ENCODE measurements at regions not wholly inside any gene's neighbourhood (a gene's known extent, or its start where the extent isn't known, plus 50 kb on each side); places are given as distances from the start of the nearest gene placed in this dataset.

DNA sequence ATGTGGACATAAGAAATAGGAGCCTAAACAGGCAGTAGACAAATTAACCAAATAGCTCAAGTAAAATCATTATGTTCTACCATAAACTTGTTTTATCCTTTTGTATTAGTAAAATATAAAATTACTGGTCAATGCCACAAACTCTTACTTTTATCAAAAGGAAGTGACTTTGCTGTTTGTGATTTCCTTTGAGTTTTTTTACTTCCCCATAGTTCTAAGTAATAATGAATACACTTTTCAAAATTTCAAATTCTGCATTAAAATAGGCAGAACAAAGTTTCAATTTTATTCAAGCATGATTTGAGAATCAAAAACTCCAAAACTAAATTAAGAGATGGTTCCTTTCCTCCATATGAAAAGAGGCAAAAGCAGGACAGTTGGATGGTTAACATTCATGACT lies 139.7 kb upstream of the ABCB5 start:
- no peak overlapping the region for H3K4me3 Mint-ChIP-seq
- H3K27ac ChIP-seq (ENCODE audit: low read length) = no peak overlapping the region
- TF ChIP-seq, protein P1, sequence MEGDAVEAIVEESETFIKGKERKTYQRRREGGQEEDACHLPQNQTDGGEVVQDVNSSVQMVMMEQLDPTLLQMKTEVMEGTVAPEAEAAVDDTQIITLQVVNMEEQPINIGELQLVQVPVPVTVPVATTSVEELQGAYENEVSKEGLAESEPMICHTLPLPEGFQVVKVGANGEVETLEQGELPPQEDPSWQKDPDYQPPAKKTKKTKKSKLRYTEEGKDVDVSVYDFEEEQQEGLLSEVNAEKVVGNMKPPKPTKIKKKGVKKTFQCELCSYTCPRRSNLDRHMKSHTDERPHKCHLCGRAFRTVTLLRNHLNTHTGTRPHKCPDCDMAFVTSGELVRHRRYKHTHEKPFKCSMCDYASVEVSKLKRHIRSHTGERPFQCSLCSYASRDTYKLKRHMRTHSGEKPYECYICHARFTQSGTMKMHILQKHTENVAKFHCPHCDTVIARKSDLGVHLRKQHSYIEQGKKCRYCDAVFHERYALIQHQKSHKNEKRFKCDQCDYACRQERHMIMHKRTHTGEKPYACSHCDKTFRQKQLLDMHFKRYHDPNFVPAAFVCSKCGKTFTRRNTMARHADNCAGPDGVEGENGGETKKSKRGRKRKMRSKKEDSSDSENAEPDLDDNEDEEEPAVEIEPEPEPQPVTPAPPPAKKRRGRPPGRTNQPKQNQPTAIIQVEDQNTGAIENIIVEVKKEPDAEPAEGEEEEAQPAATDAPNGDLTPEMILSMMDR (IDR thresholded peaks at IDR 0.05) = no peak
- no peaks in the 10 kb centered on the region for H3K27me3 Mint-ChIP-seq (ENCODE audit: low read depth in 2 of 2)
- no peaks in the 10 kb centered on the region for H3K9me3 ChIP-seq (ENCODE audit: control insufficient read depth, insufficient read depth, low read length)
- H3K4me3 ChIP-seq (ENCODE audit: low read length) = no peak overlapping the region
- H3K9me3 Mint-ChIP-seq = peaks cover 4 to 16% of the 10 kb centered on the region in 2 donors
- H3K4me1 ChIP-seq (ENCODE audit: control insufficient read depth, insufficient read depth, low read length) = no peaks in the 10 kb centered on the region
- no peak for DNase-seq
- ATAC-seq = no peak
- H3K36me3 Mint-ChIP-seq = no peaks in the 10 kb centered on the region
- H3K4me1 Mint-ChIP-seq = no peaks in the 10 kb centered on the region
- no peaks in the 10 kb centered on the region for H3K36me3 ChIP-seq (ENCODE audit: control insufficient read depth, insufficient read depth, low read length)
- H3K27me3 ChIP-seq (ENCODE audit: control insufficient read depth, insufficient read depth, low read length) = no peaks in the 10 kb centered on the region
- no peak overlapping the region for H3K27ac Mint-ChIP-seq
- intact Hi-C loops (cut with micrococcal nuclease) = no loop called here

DNA sequence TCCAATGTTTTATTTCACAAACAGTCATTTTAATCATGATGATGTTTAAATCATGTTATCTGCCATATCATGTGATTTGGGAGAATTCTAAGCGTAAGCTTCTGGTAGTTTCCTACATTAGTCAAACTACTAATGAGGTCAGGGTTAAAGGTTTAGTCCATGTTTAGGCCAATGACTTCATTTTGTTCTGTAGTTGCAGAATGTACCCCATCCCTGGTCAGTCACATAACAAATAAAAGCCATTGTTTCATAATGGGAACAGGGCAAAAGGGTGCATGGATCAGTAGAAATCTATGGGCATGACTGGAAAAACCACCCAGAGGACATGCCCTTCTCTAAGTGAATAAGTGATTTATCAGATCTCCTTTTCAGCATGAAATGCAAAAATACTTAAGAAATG lies 138.4 kb upstream of the ABCB5 start:
- Mint-ChIP-seq H3K4me3 (no peak overlapping the region), H3K4me1 (no peaks in the 10 kb centered on the region), H3K9me3 (peaks cover 4 to 6% of the 10 kb centered on the region in 2 donors), H3K27ac (no peak overlapping the region), H3K27me3 (ENCODE audit: low read depth in 2 of 2) (no peaks in the 10 kb centered on the region), H3K36me3 (no peaks in the 10 kb centered on the region)
- TF ChIP-seq, protein P1 (IDR thresholded peaks at IDR 0.05) = no peak
- H3K36me3 ChIP-seq (ENCODE audit: control insufficient read depth, insufficient read depth, low read length) = no peaks in the 10 kb centered on the region
- intact Hi-C loops (cut with micrococcal nuclease) = no loop called here
- WGBS (ENCODE audit: insufficient coverage) = no CpG with 5 or more reads among the region's 1 CpG
- no peak overlapping the region for H3K4me3 ChIP-seq (ENCODE audit: low read length)
- no peak overlapping the region for H3K27ac ChIP-seq (ENCODE audit: low read length)
- no peaks in the 10 kb centered on the region for H3K4me1 ChIP-seq (ENCODE audit: control insufficient read depth, insufficient read depth, low read length)
- ATAC-seq (no peak), DNase-seq (no peak)
- H3K9me3 ChIP-seq (ENCODE audit: control insufficient read depth, insufficient read depth, low read length) = no peaks in the 10 kb centered on the region
- H3K27me3 ChIP-seq (ENCODE audit: control insufficient read depth, insufficient read depth, low read length) = no peaks in the 10 kb centered on the region

DNA sequence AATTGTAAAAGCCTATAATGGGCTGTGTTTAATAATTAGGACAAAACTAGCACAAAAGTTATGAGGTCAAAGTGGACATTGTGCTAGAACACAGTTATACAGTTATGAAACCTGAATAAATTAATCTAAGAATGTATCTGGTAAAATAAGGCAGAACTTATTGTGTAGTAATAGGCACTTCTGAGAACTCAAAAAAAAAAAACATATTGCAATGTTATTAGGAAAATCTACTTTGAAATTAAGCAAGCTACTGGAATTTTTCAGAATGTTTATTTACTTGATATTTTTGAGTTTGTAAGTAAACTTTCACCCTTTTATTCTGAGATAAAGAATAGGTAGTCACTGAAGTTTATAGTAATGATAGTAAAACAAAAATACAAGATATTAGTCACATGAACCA lies 135.8 kb upstream of the ABCB5 start:
- no peaks in the 10 kb centered on the region for H3K36me3 Mint-ChIP-seq
- Histone ChIP-seq H3K27me3 (ENCODE audit: control insufficient read depth, insufficient read depth, low read length) (no peaks in the 10 kb centered on the region), H3K9me3 (ENCODE audit: control insufficient read depth, insufficient read depth, low read length) (no peaks in the 10 kb centered on the region), H3K4me1 (ENCODE audit: control insufficient read depth, insufficient read depth, low read length) (no peaks in the 10 kb centered on the region), H3K36me3 (ENCODE audit: control insufficient read depth, insufficient read depth, low read length) (no peaks in the 10 kb centered on the region), H3K4me3 (ENCODE audit: low read length) (no peak overlapping the region), H3K27ac (ENCODE audit: low read length) (no peak overlapping the region)
- H3K27ac Mint-ChIP-seq = no peak overlapping the region
- DNase-seq (no peak), ATAC-seq (no peak)
- H3K27me3 Mint-ChIP-seq (ENCODE audit: low read depth in 2 of 2) = no peaks in the 10 kb centered on the region
- intact Hi-C loops (cut with micrococcal nuclease) = no loop called here
- no peaks in the 10 kb centered on the region for H3K4me1 Mint-ChIP-seq
- H3K9me3 Mint-ChIP-seq = peaks cover 4% of the 10 kb centered on the region in 2 donors
- TF ChIP-seq, protein P1 (IDR thresholded peaks at IDR 0.05) = no peak
- H3K4me3 Mint-ChIP-seq = no peak overlapping the region

DNA sequence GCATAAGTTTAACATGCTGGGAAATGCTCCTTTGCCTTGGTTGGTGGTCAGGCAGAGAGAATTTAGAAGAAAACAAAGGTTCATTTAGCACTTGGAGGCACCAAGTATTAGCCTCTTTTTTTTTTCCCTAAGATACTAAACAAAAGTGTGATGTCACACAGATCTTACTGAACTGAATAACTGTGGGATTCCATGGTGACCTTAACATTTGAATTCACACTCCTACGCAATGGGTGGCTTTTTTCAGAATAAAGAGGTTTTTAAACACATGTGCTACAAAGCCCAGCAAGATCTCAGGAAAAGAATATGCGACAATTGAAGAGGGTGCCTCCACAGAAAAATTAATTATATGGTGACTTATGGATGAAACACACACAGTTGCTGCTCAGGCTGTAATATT lies 133.4 kb upstream of the ABCB5 start:
- Mint-ChIP-seq H3K9me3 (peaks cover 4 to 7% of the 10 kb centered on the region in 2 donors), H3K27me3 (ENCODE audit: low read depth in 2 of 2) (no peaks in the 10 kb centered on the region), H3K4me3 (no peak overlapping the region), H3K36me3 (no peaks in the 10 kb centered on the region), H3K4me1 (no peaks in the 10 kb centered on the region), H3K27ac (no peak overlapping the region)
- no peak for ATAC-seq
- no peaks in the 10 kb centered on the region for H3K36me3 ChIP-seq (ENCODE audit: control insufficient read depth, insufficient read depth, low read length)
- intact Hi-C loops (cut with micrococcal nuclease) = no loop called here
- TF ChIP-seq, protein P1 (IDR thresholded peaks at IDR 0.05) = no peak
- no peak overlapping the region for H3K27ac ChIP-seq (ENCODE audit: low read length)
- H3K27me3 ChIP-seq (ENCODE audit: control insufficient read depth, insufficient read depth, low read length) = no peaks in the 10 kb centered on the region
- no peak for DNase-seq
- H3K4me1 ChIP-seq (ENCODE audit: control insufficient read depth, insufficient read depth, low read length) = no peaks in the 10 kb centered on the region
- H3K4me3 ChIP-seq (ENCODE audit: low read length) = no peak overlapping the region
- 92% methylated on average over 2 of the region's 2 CpGs for whole genome bisulfite sequencing (ENCODE audit: insufficient coverage)
- peaks cover 6% of the 10 kb centered on the region for H3K9me3 ChIP-seq (ENCODE audit: control insufficient read depth, insufficient read depth, low read length)

All from natural killer cell (primary cell).